ENCODE measurements at regions not wholly inside any gene's neighbourhood (a gene's known extent, or its start where the extent isn't known, plus 50 kb on each side); places are given as distances from the start of the nearest gene placed in this dataset.

DNA sequence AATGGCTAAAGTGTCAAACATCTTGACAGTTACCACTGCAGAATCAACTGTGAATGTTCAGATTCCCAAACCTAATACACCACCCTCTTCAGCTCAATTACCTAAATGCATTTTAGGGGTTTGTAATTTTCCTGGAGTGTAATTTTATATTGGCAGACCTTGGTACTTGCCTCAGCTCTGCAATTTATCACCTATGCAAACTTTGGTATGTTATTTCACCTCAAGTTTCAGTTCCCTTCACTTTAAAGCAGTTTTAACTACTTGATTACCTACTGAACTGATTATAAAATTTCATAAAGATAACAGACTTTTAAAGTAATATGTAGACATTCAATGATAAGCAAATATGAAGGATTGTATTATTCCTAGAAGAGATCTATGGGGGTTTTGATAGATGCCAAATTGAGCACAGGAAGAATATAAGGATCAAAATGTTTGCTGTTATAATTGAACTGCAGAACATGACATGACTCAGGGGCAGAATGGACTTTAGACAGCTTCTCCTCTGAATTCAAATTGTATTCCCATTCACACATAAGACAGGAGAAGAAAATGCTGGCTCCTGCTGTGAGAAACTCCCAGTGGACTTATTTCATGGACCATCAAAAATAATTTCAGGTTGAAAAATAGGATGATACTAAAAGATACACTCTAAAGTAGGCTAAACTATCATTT, 491.5 kb upstream of the LUZP2 start:
- TF ChIP-seq ZFX (IDR thresholded peaks at IDR 0.05; ENCODE audit: borderline replicate concordance) (no peak), CTCF (IDR thresholded peaks at IDR 0.05) (no peak)
- no peak overlapping the region for H3K27ac ChIP-seq

DNA sequence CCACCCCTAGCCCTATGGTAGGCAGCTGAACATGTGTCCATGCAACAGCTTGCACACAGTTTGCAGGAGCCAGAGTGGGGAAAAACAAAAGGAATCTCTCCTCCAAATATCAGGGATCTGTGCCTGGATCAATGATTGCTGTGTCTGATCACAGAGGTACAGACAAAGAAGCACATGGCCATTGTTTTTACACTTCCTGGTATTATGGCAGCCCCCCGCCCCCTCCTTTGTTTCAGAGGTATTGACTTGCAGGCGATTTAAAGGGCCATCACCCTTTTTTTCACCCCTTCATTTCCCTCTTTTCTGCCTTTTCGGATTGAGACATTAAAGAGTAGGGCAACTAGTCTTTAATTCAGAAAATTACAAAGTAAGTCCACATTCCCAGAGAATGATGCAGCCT, 453.0 kb upstream of the LUZP2 start:
- H3K27ac ChIP-seq, result no peak overlapping the region
- TF ChIP-seq ZFX (IDR thresholded peaks at IDR 0.05; ENCODE audit: borderline replicate concordance), result no peak
- no peak for TF ChIP-seq CTCF (IDR thresholded peaks at IDR 0.05)

DNA sequence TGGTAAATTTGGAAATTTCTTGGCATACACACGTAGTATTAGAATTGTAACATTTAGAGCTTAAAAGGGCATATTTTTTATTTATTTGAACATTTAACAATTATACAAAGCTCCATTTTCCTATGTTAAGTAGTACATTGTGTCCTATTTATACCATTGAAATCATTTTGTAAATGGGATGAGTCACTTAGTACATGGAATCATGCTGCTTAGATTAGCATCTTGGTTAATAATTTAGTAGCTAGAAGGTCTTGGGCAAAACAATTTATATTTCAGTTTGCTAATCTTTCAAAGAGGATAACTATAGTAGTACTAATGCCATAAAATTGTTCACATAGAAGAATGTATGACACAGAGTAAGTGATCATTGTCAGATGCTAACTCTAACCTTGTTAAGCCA, 450.1 kb upstream of the LUZP2 start:
- no peak overlapping the region for H3K27ac ChIP-seq
- no peak for TF ChIP-seq ZFX (IDR thresholded peaks at IDR 0.05; ENCODE audit: borderline replicate concordance)
- no peak for TF ChIP-seq CTCF (IDR thresholded peaks at IDR 0.05)

DNA sequence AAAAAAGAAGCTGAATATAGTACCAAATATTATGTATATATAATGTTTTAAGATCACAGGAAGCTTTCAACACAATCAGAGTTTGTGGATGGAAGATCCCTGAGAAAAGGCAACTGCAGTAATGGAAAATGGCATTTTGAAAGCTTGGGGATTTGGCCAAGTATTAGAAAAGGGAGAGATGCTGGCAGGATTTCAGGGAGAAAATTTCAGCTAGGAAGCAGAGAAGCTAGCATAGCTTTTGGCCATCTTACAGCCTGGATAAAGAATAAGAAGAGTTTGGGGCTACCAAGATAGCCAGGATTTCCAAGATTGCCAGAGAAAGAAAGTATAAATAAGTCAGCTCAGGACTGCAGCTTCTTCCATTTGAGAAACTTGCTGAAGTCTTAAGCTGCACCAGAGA, 440.8 kb upstream of the LUZP2 start:
- TF ChIP-seq ZFX (IDR thresholded peaks at IDR 0.05; ENCODE audit: borderline replicate concordance) (no peak), CTCF (IDR thresholded peaks at IDR 0.05) (no peak)
- no peak overlapping the region for H3K27ac ChIP-seq

DNA sequence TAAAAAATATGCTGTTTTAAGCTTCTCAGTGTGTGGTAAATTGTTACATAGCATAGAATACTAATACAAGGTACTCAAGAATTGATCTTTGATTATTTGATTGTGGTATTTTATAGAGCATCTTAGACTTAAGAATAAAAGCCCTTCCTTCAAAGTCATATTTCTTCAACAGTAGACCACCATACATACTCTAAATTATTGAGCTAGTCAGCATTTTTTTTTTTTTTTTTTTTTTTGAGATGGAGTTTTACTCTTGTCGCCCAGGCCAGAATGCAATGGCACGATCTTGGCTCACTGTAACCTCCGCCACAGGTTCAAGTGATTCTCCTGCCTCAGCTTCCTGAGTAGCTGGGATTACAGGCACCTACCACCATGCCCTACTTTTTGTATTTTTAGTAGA, 436.7 kb upstream of the LUZP2 start:
- TF ChIP-seq CTCF (IDR thresholded peaks at IDR 0.05) (no peak), ZFX (IDR thresholded peaks at IDR 0.05; ENCODE audit: borderline replicate concordance) (no peak)
- H3K27ac ChIP-seq, result no peak overlapping the region

- H3K27ac ChIP-seq, result no peak overlapping the region
- no peak for TF ChIP-seq CTCF (IDR thresholded peaks at IDR 0.05)
- TF ChIP-seq ZFX (IDR thresholded peaks at IDR 0.05; ENCODE audit: borderline replicate concordance), result no peak
Measured at GRCh38 chr11:24064309-24064903, 432.4 kb upstream of the LUZP2 start.

DNA sequence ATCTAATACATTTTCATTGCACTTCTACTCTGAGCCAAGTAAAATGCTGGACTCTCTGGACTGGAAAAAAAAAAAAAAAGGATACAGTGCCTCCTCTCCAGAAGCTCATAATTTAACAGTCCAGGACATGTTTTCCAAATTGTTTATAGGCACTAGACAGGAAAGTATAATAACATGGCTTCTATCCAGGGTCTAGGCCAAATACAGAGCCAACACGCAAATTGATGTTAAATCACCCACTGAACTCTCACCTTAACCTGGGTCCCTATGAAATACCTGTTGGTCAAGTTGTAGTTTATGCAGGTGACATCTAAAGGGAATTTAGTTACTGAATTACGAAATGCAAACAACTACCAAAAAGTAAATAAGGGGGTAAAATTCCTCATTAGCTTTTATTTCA, 428.7 kb upstream of the LUZP2 start:
- TF ChIP-seq ZFX (IDR thresholded peaks at IDR 0.05; ENCODE audit: borderline replicate concordance), result no peak
- no peak for TF ChIP-seq CTCF (IDR thresholded peaks at IDR 0.05)
- H3K27ac ChIP-seq, result no peak overlapping the region
